ENCODE measurements at regions not wholly inside any gene's neighbourhood (a gene's known extent, or its start where the extent isn't known, plus 50 kb on each side); places are given as distances from the start of the nearest gene placed in this dataset.
"Not testable (repeated sequence)": the region's sequence is repeated elsewhere in the genome, so short reads cannot be mapped to it uniquely, and the experiment has no call there.

DNA sequence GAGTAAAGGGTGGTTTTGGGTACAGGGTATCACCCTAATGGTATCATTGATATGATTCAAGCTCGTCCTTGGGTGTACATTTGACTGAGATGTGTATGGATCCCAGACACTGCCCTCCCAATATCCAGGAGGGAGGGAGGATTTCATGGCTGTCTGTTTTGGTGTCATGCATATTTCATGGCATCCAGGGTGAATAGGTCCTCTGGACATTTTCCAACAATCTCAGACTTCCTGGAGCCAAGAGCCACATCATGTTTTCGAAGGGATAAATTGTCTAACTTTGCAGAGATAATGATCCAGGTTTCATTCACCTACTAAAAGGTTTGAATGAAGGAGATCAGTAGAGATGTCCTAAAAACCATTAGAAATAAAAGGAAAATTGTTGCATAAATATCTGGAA, 431.9 kb downstream of the SHISA9 start:
- Histone ChIP-seq H4K20me1 (ENCODE audit: low read length) (no peaks in the 10 kb centered on the region), H3K9ac (ENCODE audit: low read length) (no peak overlapping the region), H3K27ac (ENCODE audit: low read length) (no peak overlapping the region), H3K9me3 (ENCODE audit: low read length) (no peaks in the 10 kb centered on the region), H3K4me3 (ENCODE audit: low read length) (no peak overlapping the region), H3K27me3 (ENCODE audit: low read length) (no peaks in the 10 kb centered on the region), H3K4me2 (ENCODE audit: low read length) (no peak overlapping the region), H3K79me2 (ENCODE audit: low read length) (no peaks in the 10 kb centered on the region), H2AFZ (ENCODE audit: low read length) (no peak overlapping the region), H3K4me1 (ENCODE audit: insufficient read depth, low read length) (no peaks in the 10 kb centered on the region), H3K9me2 (replicated peaks; ENCODE audit: low read length) (no peaks in the 10 kb centered on the region), H3F3A (ENCODE audit: low read length, unreplicated experiment) (no peaks in the 10 kb centered on the region), H3K36me3 (ENCODE audit: low read depth, low read length) (no peaks in the 10 kb centered on the region)
- BruUV-seq (replicated peaks), result no TSS peak
- no peak for DNase-seq
- POLR2A ChIA-PET (ENCODE audit: unreplicated experiment), result no interaction called here
- no peak for ATAC-seq
- TF ChIP-seq, protein P1, sequence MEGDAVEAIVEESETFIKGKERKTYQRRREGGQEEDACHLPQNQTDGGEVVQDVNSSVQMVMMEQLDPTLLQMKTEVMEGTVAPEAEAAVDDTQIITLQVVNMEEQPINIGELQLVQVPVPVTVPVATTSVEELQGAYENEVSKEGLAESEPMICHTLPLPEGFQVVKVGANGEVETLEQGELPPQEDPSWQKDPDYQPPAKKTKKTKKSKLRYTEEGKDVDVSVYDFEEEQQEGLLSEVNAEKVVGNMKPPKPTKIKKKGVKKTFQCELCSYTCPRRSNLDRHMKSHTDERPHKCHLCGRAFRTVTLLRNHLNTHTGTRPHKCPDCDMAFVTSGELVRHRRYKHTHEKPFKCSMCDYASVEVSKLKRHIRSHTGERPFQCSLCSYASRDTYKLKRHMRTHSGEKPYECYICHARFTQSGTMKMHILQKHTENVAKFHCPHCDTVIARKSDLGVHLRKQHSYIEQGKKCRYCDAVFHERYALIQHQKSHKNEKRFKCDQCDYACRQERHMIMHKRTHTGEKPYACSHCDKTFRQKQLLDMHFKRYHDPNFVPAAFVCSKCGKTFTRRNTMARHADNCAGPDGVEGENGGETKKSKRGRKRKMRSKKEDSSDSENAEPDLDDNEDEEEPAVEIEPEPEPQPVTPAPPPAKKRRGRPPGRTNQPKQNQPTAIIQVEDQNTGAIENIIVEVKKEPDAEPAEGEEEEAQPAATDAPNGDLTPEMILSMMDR (conservative IDR thresholded peaks at IDR 0.05; ENCODE audit: low read depth, low read length), result no peak
- TF ChIP-seq EZH2phosphoT487 (IDR thresholded peaks at IDR 0.05; ENCODE audit: borderline replicate concordance, low read length) (no peak), EZH2 (IDR thresholded peaks at IDR 0.05; ENCODE audit: low read length, unreplicated experiment) (no peak)
- CTCF ChIA-PET, result no interaction called here
- intact Hi-C loops (cut with micrococcal nuclease), result no loop called here

DNA sequence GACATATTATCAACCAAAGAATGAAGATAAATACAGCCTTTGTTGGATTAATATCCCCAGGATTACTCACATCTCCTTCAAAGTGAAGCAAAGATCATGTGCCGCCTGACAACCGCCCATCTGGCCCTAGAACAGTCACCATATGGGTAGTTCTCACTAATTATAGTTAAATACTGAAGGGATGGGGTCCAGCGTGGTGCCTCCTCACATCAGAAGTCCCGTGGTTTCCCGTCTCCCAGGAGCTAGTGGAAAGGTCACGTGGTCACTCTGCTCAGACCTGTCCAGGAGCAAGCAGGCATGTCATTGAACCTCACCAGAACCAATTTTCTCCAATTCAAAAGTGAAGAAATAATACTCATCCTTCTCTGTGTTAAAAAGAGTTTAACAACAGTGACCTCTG, 434.5 kb downstream of the SHISA9 start:
- no peak overlapping the region for H3K9ac ChIP-seq (ENCODE audit: low read length)
- H3K9me3 ChIP-seq (ENCODE audit: low read length), result no peaks in the 10 kb centered on the region
- BruUV-seq (replicated peaks), result no TSS peak
- no peaks in the 10 kb centered on the region for H3K9me2 ChIP-seq (replicated peaks; ENCODE audit: low read length)
- ChIA-PET CTCF (no interaction called here), POLR2A (ENCODE audit: unreplicated experiment) (no interaction called here)
- TF ChIP-seq EZH2 (IDR thresholded peaks at IDR 0.05; ENCODE audit: low read length, unreplicated experiment) (no peak), EZH2phosphoT487 (IDR thresholded peaks at IDR 0.05; ENCODE audit: borderline replicate concordance, low read length) (no peak)
- TF ChIP-seq, protein P1 (conservative IDR thresholded peaks at IDR 0.05; ENCODE audit: low read depth, low read length), result no peak
- no peaks in the 10 kb centered on the region for H4K20me1 ChIP-seq (ENCODE audit: low read length)
- H3K36me3 ChIP-seq (ENCODE audit: low read depth, low read length), result no peaks in the 10 kb centered on the region
- no peaks in the 10 kb centered on the region for H3K27me3 ChIP-seq (ENCODE audit: low read length)
- no peaks in the 10 kb centered on the region for H3F3A ChIP-seq (ENCODE audit: low read length, unreplicated experiment)
- intact Hi-C loops (cut with micrococcal nuclease), result no loop called here
- ATAC-seq (no peak), DNase-seq (no peak)
- H2AFZ ChIP-seq (ENCODE audit: low read length), result no peak overlapping the region
- H3K4me1 ChIP-seq (ENCODE audit: insufficient read depth, low read length), result no peaks in the 10 kb centered on the region
- no peak overlapping the region for H3K4me2 ChIP-seq (ENCODE audit: low read length)
- no peak overlapping the region for H3K4me3 ChIP-seq (ENCODE audit: low read length)
- H3K79me2 ChIP-seq (ENCODE audit: low read length), result no peaks in the 10 kb centered on the region
- no peak overlapping the region for H3K27ac ChIP-seq (ENCODE audit: low read length)

DNA sequence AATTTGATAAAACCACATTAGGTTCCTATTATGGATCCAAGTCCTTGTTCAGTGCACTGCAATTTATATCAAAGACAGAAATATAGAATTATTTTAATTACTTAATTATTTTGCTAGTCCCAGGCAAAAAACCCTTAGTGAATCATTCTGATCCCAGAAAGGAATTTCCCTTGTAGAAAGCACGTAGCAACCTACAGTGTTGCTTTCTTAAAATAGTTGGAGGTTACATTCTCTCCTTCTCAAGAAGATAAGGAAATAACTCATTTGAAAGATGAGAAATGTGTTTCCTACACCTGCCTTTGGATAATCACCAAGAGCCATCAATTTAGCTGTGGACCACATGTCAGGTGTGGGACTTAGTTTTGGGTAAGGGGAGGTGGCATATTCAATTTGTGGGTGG, 434.9 kb downstream of the SHISA9 start:
- Histone ChIP-seq H3K36me3 (ENCODE audit: low read depth, low read length) (no peaks in the 10 kb centered on the region), H3K27ac (ENCODE audit: low read length) (no peak overlapping the region), H3K9me3 (ENCODE audit: low read length) (no peaks in the 10 kb centered on the region), H3K9ac (ENCODE audit: low read length) (no peak overlapping the region), H3K27me3 (ENCODE audit: low read length) (no peaks in the 10 kb centered on the region), H3K79me2 (ENCODE audit: low read length) (no peaks in the 10 kb centered on the region), H3K4me3 (ENCODE audit: low read length) (no peak overlapping the region), H3K4me1 (ENCODE audit: insufficient read depth, low read length) (no peaks in the 10 kb centered on the region), H2AFZ (ENCODE audit: low read length) (no peak overlapping the region), H3K4me2 (ENCODE audit: low read length) (no peak overlapping the region), H4K20me1 (ENCODE audit: low read length) (no peaks in the 10 kb centered on the region), H3F3A (ENCODE audit: low read length, unreplicated experiment) (no peaks in the 10 kb centered on the region), H3K9me2 (replicated peaks; ENCODE audit: low read length) (no peaks in the 10 kb centered on the region)
- no peak for ATAC-seq
- BruUV-seq (replicated peaks), result no TSS peak
- intact Hi-C loops (cut with micrococcal nuclease), result no loop called here
- ChIA-PET CTCF (no interaction called here), POLR2A (ENCODE audit: unreplicated experiment) (no interaction called here)
- no peak for DNase-seq
- TF ChIP-seq, protein P1 (conservative IDR thresholded peaks at IDR 0.05; ENCODE audit: low read depth, low read length), result no peak
- TF ChIP-seq EZH2phosphoT487 (IDR thresholded peaks at IDR 0.05; ENCODE audit: borderline replicate concordance, low read length) (no peak), EZH2 (IDR thresholded peaks at IDR 0.05; ENCODE audit: low read length, unreplicated experiment) (no peak)

DNA sequence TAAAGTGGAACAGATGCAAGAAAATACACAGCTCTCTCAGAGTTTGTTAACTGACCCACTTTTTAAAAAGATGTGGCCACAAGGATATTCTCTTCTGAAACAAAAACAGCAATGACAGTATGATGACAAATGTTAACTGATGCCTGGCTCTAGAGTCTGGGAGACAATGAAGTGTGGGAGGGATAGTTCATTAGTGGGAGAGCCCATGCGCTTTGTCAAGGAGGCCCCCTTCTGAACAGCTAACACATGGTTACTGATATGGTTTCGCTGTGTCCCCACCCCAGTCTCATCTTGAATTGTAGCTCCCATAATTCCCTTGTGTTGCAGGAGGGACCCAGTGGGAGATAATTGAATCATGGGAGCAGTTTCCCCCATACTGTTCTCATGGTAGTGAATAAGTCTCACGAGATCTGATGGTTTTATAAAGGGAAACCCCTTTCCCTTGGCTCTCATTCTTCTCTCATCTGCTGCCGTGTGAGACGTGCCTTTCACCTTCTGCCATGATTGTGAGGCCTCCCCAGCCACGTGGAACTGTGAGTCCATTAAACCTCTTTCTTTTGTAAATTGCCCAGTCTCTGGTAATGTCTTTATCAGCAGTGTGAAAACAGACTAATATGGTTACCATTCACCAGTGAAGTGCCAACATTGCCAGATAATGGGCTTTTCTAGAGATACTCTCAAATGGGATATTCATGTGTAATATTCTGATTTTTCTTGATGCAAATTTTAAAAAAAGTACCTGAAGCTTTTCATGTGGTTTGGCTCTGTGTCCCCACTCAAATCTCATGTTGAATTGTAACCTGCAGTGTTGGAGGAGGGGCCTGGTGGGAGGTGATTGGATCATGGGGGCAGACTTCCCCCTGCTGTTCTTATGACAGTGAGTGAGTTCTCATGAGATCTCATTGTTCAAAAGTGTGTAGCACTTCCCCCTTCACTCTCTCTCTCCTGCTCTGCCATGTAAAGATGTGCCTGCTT, 435.8 kb downstream of the SHISA9 start:
- POLR2A ChIA-PET (ENCODE audit: unreplicated experiment); H3K9ac ChIP-seq (ENCODE audit: low read length); H2AFZ ChIP-seq (ENCODE audit: low read length); H3K4me3 ChIP-seq (ENCODE audit: low read length); H3K79me2 ChIP-seq (ENCODE audit: low read length); H3K27ac ChIP-seq (ENCODE audit: low read length); CTCF ChIA-PET; H3K36me3 ChIP-seq (ENCODE audit: low read depth, low read length); ATAC-seq; H3K4me2 ChIP-seq (ENCODE audit: low read length); intact Hi-C loops (cut with micrococcal nuclease); BruUV-seq (replicated peaks); H4K20me1 ChIP-seq (ENCODE audit: low read length); H3K9me2 ChIP-seq (replicated peaks; ENCODE audit: low read length); H3K4me1 ChIP-seq (ENCODE audit: insufficient read depth, low read length); H3K27me3 ChIP-seq (ENCODE audit: low read length); H3K9me3 ChIP-seq (ENCODE audit: low read length); DNase-seq; H3F3A ChIP-seq (ENCODE audit: low read length, unreplicated experiment): not testable (repeated sequence)

Measured in PC-3 (cell line).